A549 (cell line): ENCODE measurements at regions not wholly inside any gene's neighbourhood (a gene's known extent, or its start where the extent isn't known, plus 50 kb on each side); places are given as distances from the start of the nearest gene placed in this dataset.

Experiments
- ATAC-seq, 2 experiments: fragments of 200-7000 bp in 1 of 2; fragments of >200 bp in 1 of 2; cut with Nextera tagmentation in 1 of 2; cut with Tn5 transposase in 1 of 2; 3 replicates each; pipeline versions ENCODE4 v1.8.0 to v1.9.1; 2018 to 2020; ENCODE audit warnings: mild to moderate bottlenecking in 1 of 2, moderate library complexity in 1 of 2
- CTCF ChIA-PET: fragments of 300-600 bp; sonication (Branson Sonifier 250); formaldehyde crosslinking; extraction: SDS; loops from one replicate; lab custom pipeline; 2021; ENCODE audit warnings: antibody characterized with exemption, inconsistent platforms; lab: Yijun Ruan, JAX
- POLR2A ChIA-PET: fragments of 350-600 bp; formaldehyde crosslinking; extraction: SDS; loops from one replicate; lab custom pipeline; 2021; ENCODE audit warnings: antibody characterized with exemption, inconsistent platforms; lab: Yijun Ruan, JAX
- DNase-seq, 2 experiments: peaks; one replicate each; pipeline versions ENCODE4 v3.0.0 to v3.0.0-alpha.2; 2011 to 2016; ENCODE audit warnings: low read depth in 1 of 2, low spot score in 1 of 2
- FAIRE-seq: peaks from 2 replicates; lab custom pipeline; 2011; peaks lifted over from hg19 to GRCh38; lab: Jason Lieb, UNC
- H3K27ac ChIP-seq, 2 experiments: fragments of >200 bp; sonication (Bioruptor Twin); formaldehyde crosslinking; 3 replicates each; pipeline ENCODE4 v1.5.1; 2016 to 2017
- H3K4me1 ChIP-seq: fragments of >200 bp; sonication (Bioruptor Twin); formaldehyde crosslinking; 3 replicates; pipeline ENCODE4 v1.6.1; 2016
- H3K4me2 ChIP-seq: fragments of >200 bp; sonication (Bioruptor Twin); formaldehyde crosslinking; 3 replicates; pipeline ENCODE4 v1.6.1; 2016
- H3K4me3 ChIP-seq: fragments of >200 bp; sonication (Bioruptor Twin); formaldehyde crosslinking; 3 replicates; pipeline ENCODE4 v1.5.1; 2016
- H3K9me3 ChIP-seq: fragments of >200 bp; sonication (Bioruptor Twin); formaldehyde crosslinking; 3 replicates; pipeline ENCODE4 v1.6.1; 2016
- BHLHE40 ChIP-seq: IDR thresholded peaks from 2 replicates; pipeline ENCODE4 v1.6.1; 2012; ENCODE audit warnings: low read depth, low read length, inconsistent platforms
- CBX8 ChIP-seq: fragments of 200-600 bp; sonication (generic); IDR thresholded peaks from 2 replicates; pipeline ENCODE4 v1.6.1; 2016
- CEBPB ChIP-seq, 2 experiments: fragments of >200 bp in 1 of 2; sonication (Bioruptor Twin) in 1 of 2; formaldehyde crosslinking in 1 of 2; IDR thresholded peaks; 2 replicates each; pipeline ENCODE4 v1.6.1; 2012 to 2016
- CTCF ChIP-seq: fragments of >200 bp; sonication (Bioruptor Twin); formaldehyde crosslinking; IDR thresholded peaks from 3 replicates; pipeline ENCODE4 v1.5.1; 2016
- EHMT2 ChIP-seq: fragments of 200-600 bp; sonication (generic); IDR thresholded peaks from 2 replicates; pipeline ENCODE4 v1.6.1; 2016; ENCODE audit warnings: antibody characterized with exemption, low read depth, mild to moderate bottlenecking, moderate library complexity
- GATA3 ChIP-seq: IDR thresholded peaks from 2 replicates; pipeline ENCODE4 v1.6.1; 2012; ENCODE audit warnings: borderline replicate concordance
- HDAC2 ChIP-seq: fragments of 200-600 bp; sonication (generic); IDR thresholded peaks from 2 replicates; pipeline ENCODE4 v1.6.1; 2016
- HES2 ChIP-seq: fragments of >200 bp; sonication (Bioruptor Twin); formaldehyde crosslinking; IDR thresholded peaks from 2 replicates; pipeline ENCODE4 v1.6.1; 2016
- HOXA7 ChIP-seq: fragments of 250-450 bp; sonication (Bioruptor Pico); IDR thresholded peaks from 2 replicates; pipeline ENCODE4 v1.5.0; 2020; ENCODE audit warnings: mild to moderate bottlenecking, moderate library complexity
- HOXB5 ChIP-seq: fragments of 250-450 bp; sonication (Bioruptor Pico); IDR thresholded peaks from 2 replicates; pipeline ENCODE4 v1.5.0; 2020; ENCODE audit warnings: mild to moderate bottlenecking, moderate library complexity
- JUN ChIP-seq, 2 experiments: fragments of >200 bp; sonication (Bioruptor Twin); formaldehyde crosslinking; IDR thresholded peaks; 2 replicates in 1 of 2; 3 replicates in 1 of 2; pipeline ENCODE4 v1.6.1; 2016 to 2017
- MAFK ChIP-seq: fragments of 450-650 bp; IDR thresholded peaks from 2 replicates; pipeline ENCODE4 v1.6.1; 2014; ENCODE audit not compliant: partially characterized antibody
- NR3C1 ChIP-seq: fragments of >200 bp; sonication (Bioruptor Twin); formaldehyde crosslinking; IDR thresholded peaks from 3 replicates; pipeline ENCODE4 v1.6.1; 2017
- POLR2AphosphoS2 ChIP-seq: conservative IDR thresholded peaks from 2 replicates; pipeline ENCODE4 v1.6.1; 2012; ENCODE audit warnings: low read length, improper control_type of control experiment, inconsistent platforms
- RAD21 ChIP-seq, 2 experiments: fragments of >200 bp in 1 of 2; sonication (Bioruptor Twin) in 1 of 2; formaldehyde crosslinking in 1 of 2; IDR thresholded peaks in 1 of 2; conservative IDR thresholded peaks in 1 of 2; 2 replicates in 1 of 2; 3 replicates in 1 of 2; pipeline ENCODE4 v1.6.1; 2012 to 2018; ENCODE audit warnings: inconsistent platforms in 1 of 2
- REST ChIP-seq: fragments of 200-600 bp; sonication (generic); IDR thresholded peaks from 2 replicates; pipeline ENCODE4 v1.6.1; 2016; ENCODE audit warnings: antibody characterized with exemption, mild to moderate bottlenecking, moderate library complexity
- RFX5 ChIP-seq: fragments of 450-650 bp; IDR thresholded peaks from 2 replicates; pipeline ENCODE4 v1.7.1; 2014; ENCODE audit warnings: antibody characterized with exemption, mild to moderate bottlenecking, moderate library complexity
- SMC3 ChIP-seq: fragments of >200 bp; sonication (Bioruptor Twin); formaldehyde crosslinking; IDR thresholded peaks from 3 replicates; pipeline ENCODE4 v1.6.1; 2018; ENCODE audit warnings: inconsistent platforms
- SREBF2 ChIP-seq: fragments of 450-650 bp; IDR thresholded peaks from 2 replicates; pipeline ENCODE4 v1.6.1; 2014; ENCODE audit warnings: mild to moderate bottlenecking, moderate library complexity
- ZC3H11A ChIP-seq: fragments of 450-650 bp; IDR thresholded peaks from 2 replicates; pipeline ENCODE4 v1.6.1; 2014; ENCODE audit warnings: antibody characterized with exemption, mild to moderate bottlenecking
- ZFP36 ChIP-seq: fragments of 450-650 bp; IDR thresholded peaks from 2 replicates; pipeline ENCODE4 v1.6.1; 2014; ENCODE audit warnings: borderline replicate concordance; ENCODE audit not compliant: partially characterized antibody
- ZSCAN20 ChIP-seq: fragments of 250-450 bp; sonication (Bioruptor Pico); IDR thresholded peaks from 2 replicates; pipeline ENCODE4 v1.8.0; 2022; ENCODE audit warnings: mild to moderate bottlenecking, moderate library complexity
- WGBS: methylation state at CpG from one replicate; pipeline ENCODE4 v1.1.6; 2017; ENCODE audit errors: missing lambda C conversion rate; 5-methylcytosine and 5-hydroxymethylcytosine counted together

- no peaks in the 10 kb centered on the region for H3K4me1 ChIP-seq
- TF ChIP-seq HOXB5 (CRISPR knock-in tag) (no peak), JUN (IDR thresholded peaks at IDR 0.05) (no peak), CTCF (no peak), HOXA7 (CRISPR knock-in tag) (no peak), GATA3 (no peak), NR3C1 (no peak), HDAC2 (no peak), CBX8 (no peak), HES2 (no peak), SMC3 (no peak), CEBPB (IDR thresholded peaks at IDR 0.05) (no peak), ZSCAN20 (CRISPR knock-in tag) (no peak), EHMT2 (no peak), ZC3H11A (no peak), RFX5 (no peak), SREBF2 (no peak)
- CTCF ChIA-PET, result interaction anchor here (0.6 to 1.3 kb wide), 3 partner anchors 9 to 810 kb away, joined by 3 to 5 read pairs (median 3); no protein-coding TSS in a partner anchor
Observed at GRCh38 chr10:126744571-126744970, 74.1 kb upstream of the C10orf90 start.

GRCh38 chr10:126749015-126749655, 78.6 kb upstream of the C10orf90 start:
- peak; percentile 99 to 100 for ATAC-seq
- DNase-seq, result peak; percentile 55 to 84
- ChIA-PET POLR2A (no interaction called here), CTCF (interaction anchor here (0.6 to 3.0 kb wide), 28 partner anchors 9 to 964 kb away, joined by 3 to 33 read pairs (median 3); partner anchors contain the start of gene ADAM12)
- WGBS, result 10% methylated on average over 5 of the region's 5 CpGs
- H3K27ac ChIP-seq, result 0 out of 6 replicates have a peak overlapping the region, but pooled peaks of 1 of the 2 experiments have one; percentile 5
- H3K4me1 ChIP-seq, result no peaks in the 10 kb centered on the region
- H3K9me3 ChIP-seq, result no peaks in the 10 kb centered on the region
- no peak overlapping the region for H3K4me2 ChIP-seq
- no peak for FAIRE-seq
- TF ChIP-seq POLR2AphosphoS2 (no peak), ZFP36 (no peak), RAD21 (conservative IDR thresholded peaks at IDR 0.05 in 1 of 2, IDR thresholded peaks at IDR 0.05 in 1 of 2) (peak; percentile 85 to 86), SMC3 (peak; percentile 87), MAFK (peak; percentile 71), CTCF (peak; percentile 81), BHLHE40 (no peak), REST (no peak)
- H3K4me3 ChIP-seq, result no peak overlapping the region

More at GRCh38 chr10:126744571-126744970, 74.1 kb upstream of the C10orf90 start:
- DNase-seq (no peak), FAIRE-seq (no peak), ATAC-seq (no peak)
- Histone ChIP-seq H3K4me3 (no peak overlapping the region), H3K9me3 (no peaks in the 10 kb centered on the region), H3K27ac (no peak overlapping the region), H3K4me2 (no peak overlapping the region)
- POLR2A ChIA-PET, result no interaction called here
- 17% methylated on average over 1 of the region's 1 CpG for WGBS
